ENCODE measurements at regions not wholly inside any gene's neighbourhood (a gene's known extent, or its start where the extent isn't known, plus 50 kb on each side); places are given as distances from the start of the nearest gene placed in this dataset.

DNA sequence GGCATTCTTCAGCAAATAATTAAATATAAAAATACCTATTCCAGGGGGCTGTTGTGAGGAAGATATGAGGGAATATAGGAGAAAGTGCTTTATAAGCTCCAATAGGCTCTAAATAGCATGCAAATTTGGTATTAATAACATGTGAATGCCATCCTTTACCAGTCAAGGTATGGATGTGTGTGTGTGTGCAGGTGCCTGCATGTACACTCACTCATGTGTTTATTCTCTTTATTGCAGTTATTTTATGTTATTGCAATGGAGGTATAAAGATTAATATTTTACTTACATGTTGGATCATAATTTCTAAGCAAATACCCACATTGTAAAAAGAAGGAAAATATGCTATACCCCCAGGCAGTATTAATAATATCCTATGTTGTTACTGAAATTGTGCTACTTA is 1093.0 kb upstream of the GYPC start:
- DNase-seq: no peak
- POLR2A ChIA-PET (ENCODE audit: unreplicated experiment): no interaction called here
- Histone ChIP-seq H3K27me3 (ENCODE audit: insufficient read depth, low read depth) (no peaks in the 10 kb centered on the region), H3K36me3 (ENCODE audit: low read depth) (no peaks in the 10 kb centered on the region), H3K4me3 (no peak overlapping the region), H3F3A (ENCODE audit: insufficient read depth, low read depth) (no peaks in the 10 kb centered on the region), H3K9me3 (ENCODE audit: insufficient read depth, low read depth) (no peaks in the 10 kb centered on the region), H3K9me2 (ENCODE audit: insufficient read depth) (no peaks in the 10 kb centered on the region), H3K4me1 (replicated peaks; ENCODE audit: insufficient read depth) (no peaks in the 10 kb centered on the region), H3K4me2 (no peak overlapping the region), H3K27ac (no peak overlapping the region), H2AFZ (no peak overlapping the region), H3K79me2 (ENCODE audit: low read depth) (no peaks in the 10 kb centered on the region), H4K20me1 (ENCODE audit: insufficient read depth) (no peaks in the 10 kb centered on the region)
- intact Hi-C loops (cut with micrococcal nuclease; ENCODE audit: unreplicated experiment): no loop called here
- TF ChIP-seq EZH2 (IDR thresholded peaks at IDR 0.05; ENCODE audit: low read depth): no peak
- TF ChIP-seq CTCF (conservative IDR thresholded peaks at IDR 0.05): no peak
- CTCF ChIA-PET: no interaction called here
- no TSS peak for BruUV-seq (replicated peaks)

- intact Hi-C loops (cut with micrococcal nuclease; ENCODE audit: unreplicated experiment): no loop called here
- no peaks in the 10 kb centered on the region for H3K9me2 ChIP-seq (ENCODE audit: insufficient read depth)
- no peak overlapping the region for H2AFZ ChIP-seq
- no peak for TF ChIP-seq CTCF (conservative IDR thresholded peaks at IDR 0.05)
- no peak for TF ChIP-seq EZH2 (IDR thresholded peaks at IDR 0.05; ENCODE audit: low read depth)
- no peak overlapping the region for H3K4me2 ChIP-seq
- H3F3A ChIP-seq (ENCODE audit: insufficient read depth, low read depth): no peaks in the 10 kb centered on the region
- no TSS peak for BruUV-seq (replicated peaks)
- H3K4me1 ChIP-seq (replicated peaks; ENCODE audit: insufficient read depth): no peaks in the 10 kb centered on the region
- POLR2A ChIA-PET (ENCODE audit: unreplicated experiment): no interaction called here
- no peaks in the 10 kb centered on the region for H3K36me3 ChIP-seq (ENCODE audit: low read depth)
- no peak overlapping the region for H3K27ac ChIP-seq
- CTCF ChIA-PET: no interaction called here
- DNase-seq: no peak
- no peaks in the 10 kb centered on the region for H3K27me3 ChIP-seq (ENCODE audit: insufficient read depth, low read depth)
- no peaks in the 10 kb centered on the region for H3K79me2 ChIP-seq (ENCODE audit: low read depth)
- H3K4me3 ChIP-seq: no peak overlapping the region
- H3K9me3 ChIP-seq (ENCODE audit: insufficient read depth, low read depth): no peaks in the 10 kb centered on the region
- H4K20me1 ChIP-seq (ENCODE audit: insufficient read depth): no peaks in the 10 kb centered on the region
These were observed 1091.5 kb upstream of the GYPC start for GRCh38 chr2:125564471-125564870.

- H3K79me2 ChIP-seq (ENCODE audit: low read depth): no peaks in the 10 kb centered on the region
- intact Hi-C loops (cut with micrococcal nuclease; ENCODE audit: unreplicated experiment): no loop called here
- no peaks in the 10 kb centered on the region for H3K9me2 ChIP-seq (ENCODE audit: insufficient read depth)
- no peaks in the 10 kb centered on the region for H3K4me1 ChIP-seq (replicated peaks; ENCODE audit: insufficient read depth)
- no peaks in the 10 kb centered on the region for H3K27me3 ChIP-seq (ENCODE audit: insufficient read depth, low read depth)
- ChIA-PET POLR2A (ENCODE audit: unreplicated experiment) (no interaction called here), CTCF (interaction anchor here (0.7 kb wide), 1 partner anchor 793 kb away, joined by 3 read pairs; no protein-coding TSS in a partner anchor)
- H2AFZ ChIP-seq: no peak overlapping the region
- DNase-seq: no peak
- H4K20me1 ChIP-seq (ENCODE audit: insufficient read depth): no peaks in the 10 kb centered on the region
- BruUV-seq (replicated peaks): no TSS peak
- H3K4me3 ChIP-seq: no peak overlapping the region
- no peak overlapping the region for H3K4me2 ChIP-seq
- H3F3A ChIP-seq (ENCODE audit: insufficient read depth, low read depth): no peaks in the 10 kb centered on the region
- TF ChIP-seq EZH2 (IDR thresholded peaks at IDR 0.05; ENCODE audit: low read depth) (no peak), CTCF (conservative IDR thresholded peaks at IDR 0.05) (no peak)
- no peaks in the 10 kb centered on the region for H3K9me3 ChIP-seq (ENCODE audit: insufficient read depth, low read depth)
- no peak overlapping the region for H3K27ac ChIP-seq
- H3K36me3 ChIP-seq (ENCODE audit: low read depth): no peaks in the 10 kb centered on the region
These were observed 1089.5 kb upstream of the GYPC start for GRCh38 chr2:125566422-125566821.

All from PC-9 (cell line).